ENCODE measurements at regions not wholly inside any gene's neighbourhood (a gene's known extent, or its start where the extent isn't known, plus 50 kb on each side); places are given as distances from the start of the nearest gene placed in this dataset.

GRCh38 chr20:24812373-24812772, 136.7 kb upstream of the CST7 start:
- DNase-seq (ENCODE audit: low spot score): no peak
- no peaks in the 10 kb centered on the region for H3K9me3 Mint-ChIP-seq
- no peaks in the 10 kb centered on the region for H3K36me3 Mint-ChIP-seq (ENCODE audit: low read depth)
- H3K27ac Mint-ChIP-seq: no peak overlapping the region
- no peak overlapping the region for H3K4me3 Mint-ChIP-seq
- H3K27me3 Mint-ChIP-seq (ENCODE audit: low read depth): no peaks in the 10 kb centered on the region
- H3K4me1 Mint-ChIP-seq (ENCODE audit: low read depth): no peaks in the 10 kb centered on the region

GRCh38 chr20:24813080-24813479, 136.0 kb upstream of the CST7 start:
- no peaks in the 10 kb centered on the region for H3K9me3 Mint-ChIP-seq
- no peak for DNase-seq (ENCODE audit: low spot score)
- H3K27me3 Mint-ChIP-seq (ENCODE audit: low read depth): no peaks in the 10 kb centered on the region
- H3K36me3 Mint-ChIP-seq (ENCODE audit: low read depth): no peaks in the 10 kb centered on the region
- H3K27ac Mint-ChIP-seq: no peak overlapping the region
- H3K4me3 Mint-ChIP-seq: no peak overlapping the region
- H3K4me1 Mint-ChIP-seq (ENCODE audit: low read depth): no peaks in the 10 kb centered on the region

DNA sequence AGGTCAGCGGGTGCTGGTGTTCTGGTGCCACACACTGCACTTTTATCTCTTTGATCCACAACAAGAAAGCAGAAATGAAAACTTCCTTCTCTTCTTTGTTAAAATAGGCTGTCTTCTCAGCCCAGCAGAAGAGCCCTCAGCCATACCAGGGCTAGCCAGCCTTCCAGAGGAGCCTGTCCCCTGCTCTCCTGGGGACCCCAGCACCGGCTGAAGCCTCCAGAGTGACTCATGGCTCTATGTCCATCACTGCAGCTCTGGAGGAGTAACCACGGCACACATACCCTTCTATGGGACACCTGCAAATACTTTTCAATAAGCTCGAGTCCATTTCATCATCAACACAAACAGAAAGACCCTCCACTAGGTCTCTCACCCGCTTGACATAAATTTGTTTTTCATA, 135.6 kb upstream of the CST7 start:
- H3K27me3 Mint-ChIP-seq (ENCODE audit: low read depth): no peaks in the 10 kb centered on the region
- H3K4me3 Mint-ChIP-seq: no peak overlapping the region
- H3K27ac Mint-ChIP-seq: no peak overlapping the region
- no peaks in the 10 kb centered on the region for H3K36me3 Mint-ChIP-seq (ENCODE audit: low read depth)
- H3K4me1 Mint-ChIP-seq (ENCODE audit: low read depth): no peaks in the 10 kb centered on the region
- no peaks in the 10 kb centered on the region for H3K9me3 Mint-ChIP-seq
- no peak for DNase-seq (ENCODE audit: low spot score)

DNA sequence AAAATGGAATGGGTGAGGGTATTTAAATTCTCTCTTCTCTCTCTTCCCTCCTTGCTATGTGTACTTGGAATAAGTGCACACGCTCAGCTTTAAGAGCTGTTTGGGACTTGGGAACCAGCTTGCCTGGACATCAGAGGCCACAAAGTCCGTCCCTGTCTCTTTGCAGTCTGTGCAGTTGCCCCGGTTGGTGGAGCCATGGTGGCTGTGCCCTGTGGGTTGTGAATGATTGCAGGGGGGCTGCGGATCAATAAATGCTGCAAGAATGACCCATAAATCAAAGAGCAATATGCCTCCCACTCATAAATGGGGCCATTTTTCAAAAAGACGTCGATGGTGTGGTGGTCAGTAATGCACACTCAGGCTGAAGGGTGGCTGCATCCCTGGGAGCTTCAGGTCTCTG, 135.1 kb upstream of the CST7 start:
- Mint-ChIP-seq H3K4me1 (ENCODE audit: low read depth) (no peaks in the 10 kb centered on the region), H3K9me3 (no peaks in the 10 kb centered on the region), H3K36me3 (ENCODE audit: low read depth) (no peaks in the 10 kb centered on the region), H3K27ac (no peak overlapping the region), H3K4me3 (no peak overlapping the region), H3K27me3 (ENCODE audit: low read depth) (no peaks in the 10 kb centered on the region)
- no peak for DNase-seq (ENCODE audit: low spot score)

GRCh38 chr20:24814556-24815195, 134.4 kb upstream of the CST7 start:
- Mint-ChIP-seq H3K27ac (no peak overlapping the region), H3K4me3 (no peak overlapping the region), H3K27me3 (ENCODE audit: low read depth) (no peaks in the 10 kb centered on the region), H3K4me1 (ENCODE audit: low read depth) (no peaks in the 10 kb centered on the region), H3K36me3 (ENCODE audit: low read depth) (no peaks in the 10 kb centered on the region), H3K9me3 (no peaks in the 10 kb centered on the region)
- no peak for DNase-seq (ENCODE audit: low spot score)

DNA sequence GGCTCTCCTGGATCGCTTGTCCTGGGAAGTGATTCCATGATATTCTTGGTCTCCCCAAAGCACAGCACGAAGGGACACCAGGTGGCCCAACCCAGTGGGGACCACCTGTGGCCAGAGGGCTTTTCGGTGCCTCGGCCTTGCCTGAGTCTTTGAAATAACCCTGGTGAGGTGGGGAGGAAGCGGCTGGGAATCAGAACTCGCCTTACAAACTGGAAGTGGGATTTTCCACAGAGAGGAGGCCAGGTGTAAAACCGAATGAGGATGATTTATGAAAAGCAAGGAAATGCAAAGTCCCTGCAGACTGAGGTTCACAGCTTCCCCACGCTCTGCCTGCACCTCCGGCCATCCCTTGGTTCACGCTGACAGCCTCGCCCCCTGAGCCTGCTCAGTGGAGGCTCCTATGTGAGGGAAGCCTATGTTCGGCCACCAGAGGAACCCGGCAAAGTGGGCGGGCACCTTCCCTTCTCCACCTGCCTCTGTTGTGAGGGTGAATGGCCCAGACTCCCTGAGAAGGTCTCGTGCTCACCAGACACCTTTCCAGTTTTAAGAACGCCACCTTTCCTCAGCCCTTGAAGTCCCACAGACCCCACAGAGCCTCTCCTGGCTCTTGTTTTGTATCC, 133.8 kb upstream of the CST7 start:
- Mint-ChIP-seq H3K36me3 (ENCODE audit: low read depth) (no peaks in the 10 kb centered on the region), H3K4me1 (ENCODE audit: low read depth) (no peaks in the 10 kb centered on the region), H3K27me3 (ENCODE audit: low read depth) (no peaks in the 10 kb centered on the region), H3K4me3 (no peak overlapping the region), H3K27ac (no peak overlapping the region), H3K9me3 (no peaks in the 10 kb centered on the region)
- no peak for DNase-seq (ENCODE audit: low spot score)

DNA sequence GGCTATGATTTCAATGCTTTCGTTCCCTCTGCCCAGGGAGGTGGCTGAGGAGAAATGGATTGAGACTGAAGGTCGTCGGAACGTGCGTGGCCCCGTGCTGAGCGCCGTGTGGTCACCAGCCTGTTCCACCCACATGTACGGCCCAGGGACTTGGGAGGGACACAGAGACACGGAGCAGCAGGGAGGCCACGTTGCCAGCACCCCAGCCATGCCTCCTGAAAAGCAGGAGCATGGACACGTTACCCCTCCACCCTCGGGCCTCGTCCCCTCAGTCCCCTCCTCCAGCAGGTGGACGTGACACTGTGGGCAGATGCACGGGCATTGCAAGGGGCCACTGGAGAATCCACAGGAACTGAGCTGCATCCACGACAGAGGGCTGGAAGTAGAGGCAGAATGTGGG, 133.1 kb upstream of the CST7 start:
- Mint-ChIP-seq H3K4me1 (ENCODE audit: low read depth) (no peaks in the 10 kb centered on the region), H3K36me3 (ENCODE audit: low read depth) (no peaks in the 10 kb centered on the region), H3K4me3 (no peak overlapping the region), H3K9me3 (no peaks in the 10 kb centered on the region), H3K27me3 (ENCODE audit: low read depth) (no peaks in the 10 kb centered on the region), H3K27ac (no peak overlapping the region)
- no peak for DNase-seq (ENCODE audit: low spot score)

DNA sequence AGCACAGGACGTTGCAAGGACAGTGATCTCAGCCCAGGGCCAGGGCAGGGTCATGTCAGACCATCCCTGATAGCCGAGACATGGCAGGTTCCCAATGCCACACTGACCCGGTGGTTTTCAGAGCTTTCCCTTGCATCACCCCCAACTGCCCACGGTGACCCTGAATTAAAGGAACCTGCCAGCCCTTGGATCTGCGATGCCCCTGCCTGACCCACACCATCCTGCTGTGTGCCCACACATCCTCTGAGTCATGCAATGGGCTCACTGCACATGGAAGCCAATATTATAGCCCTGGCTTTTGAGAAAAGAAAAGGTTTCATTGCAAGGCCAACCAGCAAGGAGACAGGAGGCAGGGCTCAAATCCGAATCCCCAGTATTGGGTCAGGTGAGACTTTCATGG, 132.6 kb upstream of the CST7 start:
- Mint-ChIP-seq H3K27ac (no peak overlapping the region), H3K9me3 (no peaks in the 10 kb centered on the region), H3K4me3 (no peak overlapping the region), H3K27me3 (ENCODE audit: low read depth) (no peaks in the 10 kb centered on the region), H3K4me1 (ENCODE audit: low read depth) (no peaks in the 10 kb centered on the region), H3K36me3 (ENCODE audit: low read depth) (no peaks in the 10 kb centered on the region)
- no peak for DNase-seq (ENCODE audit: low spot score)

DNA sequence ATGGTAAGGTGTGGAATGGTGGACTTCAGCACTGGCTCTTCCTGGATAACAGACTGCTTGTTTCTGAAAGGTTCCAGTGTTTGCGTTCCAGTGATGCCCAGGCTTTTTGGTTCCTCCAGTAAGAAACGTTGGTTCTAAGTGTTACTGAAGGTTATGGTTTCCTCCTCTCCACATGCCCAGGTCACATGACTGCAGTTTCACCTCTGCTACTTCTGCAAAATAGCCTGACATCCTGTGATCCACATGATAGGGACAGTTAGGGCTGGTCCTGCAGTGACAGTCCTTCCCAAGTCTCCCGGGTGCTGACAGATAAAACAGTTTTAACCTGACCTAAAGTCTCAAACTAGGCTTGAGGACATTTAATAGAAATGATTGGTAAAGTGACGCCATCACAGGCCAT, 132.2 kb upstream of the CST7 start:
- H3K27ac Mint-ChIP-seq: no peak overlapping the region
- no peak for DNase-seq (ENCODE audit: low spot score)
- no peaks in the 10 kb centered on the region for H3K9me3 Mint-ChIP-seq
- H3K27me3 Mint-ChIP-seq (ENCODE audit: low read depth): no peaks in the 10 kb centered on the region
- no peaks in the 10 kb centered on the region for H3K36me3 Mint-ChIP-seq (ENCODE audit: low read depth)
- no peaks in the 10 kb centered on the region for H3K4me1 Mint-ChIP-seq (ENCODE audit: low read depth)
- no peak overlapping the region for H3K4me3 Mint-ChIP-seq

DNA sequence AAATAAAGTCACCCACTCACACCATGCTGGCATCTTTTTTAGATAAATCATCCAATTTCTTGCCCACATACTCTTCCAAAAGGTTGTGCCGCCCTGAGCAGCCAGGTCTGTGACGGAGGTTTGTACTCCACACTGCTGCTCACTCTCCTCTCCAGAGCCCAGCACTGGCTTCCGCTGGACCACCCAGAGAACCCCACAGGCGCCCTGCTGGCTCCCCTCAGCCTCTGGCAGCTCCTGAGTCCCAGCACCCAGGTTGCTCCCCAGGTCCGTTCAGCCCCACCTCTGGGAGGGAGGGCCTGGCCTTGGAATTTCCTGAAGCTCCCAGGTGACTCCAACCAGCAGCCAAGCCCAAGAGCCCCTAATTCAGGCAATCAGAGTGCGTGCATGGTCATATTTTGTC, 131.7 kb upstream of the CST7 start:
- H3K36me3 Mint-ChIP-seq (ENCODE audit: low read depth): no peaks in the 10 kb centered on the region
- no peaks in the 10 kb centered on the region for H3K9me3 Mint-ChIP-seq
- no peak overlapping the region for H3K27ac Mint-ChIP-seq

GRCh38 chr20:24818056-24818455, 131.0 kb upstream of the CST7 start:
- H3K4me3 Mint-ChIP-seq: no peak overlapping the region
- no peaks in the 10 kb centered on the region for H3K9me3 Mint-ChIP-seq
- no peak overlapping the region for H3K27ac Mint-ChIP-seq
- H3K4me1 Mint-ChIP-seq (ENCODE audit: low read depth): no peaks in the 10 kb centered on the region
- DNase-seq (ENCODE audit: low spot score): no peak
- no peaks in the 10 kb centered on the region for H3K36me3 Mint-ChIP-seq (ENCODE audit: low read depth)
- no peaks in the 10 kb centered on the region for H3K27me3 Mint-ChIP-seq (ENCODE audit: low read depth)

More for the DNA sequence above, 131.7 kb upstream of the CST7 start:
- Mint-ChIP-seq H3K27me3 (ENCODE audit: low read depth) (no peaks in the 10 kb centered on the region), H3K4me1 (ENCODE audit: low read depth) (no peaks in the 10 kb centered on the region), H3K4me3 (no peak overlapping the region)
- DNase-seq (ENCODE audit: low spot score): no peak

GRCh38 chr20:24819331-24819965, 129.6 kb upstream of the CST7 start:
- H3K27ac Mint-ChIP-seq: no peak overlapping the region
- H3K36me3 Mint-ChIP-seq (ENCODE audit: low read depth): no peaks in the 10 kb centered on the region
- H3K9me3 Mint-ChIP-seq: no peaks in the 10 kb centered on the region
- H3K4me3 Mint-ChIP-seq: no peak overlapping the region
- H3K4me1 Mint-ChIP-seq (ENCODE audit: low read depth): no peaks in the 10 kb centered on the region
- no peaks in the 10 kb centered on the region for H3K27me3 Mint-ChIP-seq (ENCODE audit: low read depth)
- no peak for DNase-seq (ENCODE audit: low spot score)

DNA sequence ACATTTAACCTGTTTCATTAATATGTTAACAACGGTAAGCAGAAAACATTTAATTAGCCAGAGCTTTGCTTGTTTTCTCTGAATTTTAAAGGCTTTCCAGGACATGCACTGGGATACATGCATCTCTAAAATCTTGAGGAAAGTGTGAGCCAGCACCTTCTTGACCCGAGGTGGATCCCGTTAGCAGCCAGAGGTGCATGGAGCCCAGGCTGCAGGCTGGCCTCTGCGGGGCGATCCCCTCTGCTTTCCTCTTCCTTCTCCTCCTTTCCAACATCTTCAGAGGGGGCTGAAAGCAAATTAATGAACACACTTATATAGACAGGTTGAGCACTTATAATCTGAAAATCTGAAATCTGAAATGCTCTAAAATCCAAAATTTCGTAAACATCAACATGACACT, 128.7 kb upstream of the CST7 start:
- Mint-ChIP-seq H3K4me1 (ENCODE audit: low read depth) (no peaks in the 10 kb centered on the region), H3K27me3 (ENCODE audit: low read depth) (no peaks in the 10 kb centered on the region)

GRCh38 chr20:24821391-24821790, 127.7 kb upstream of the CST7 start:
- H3K27me3 Mint-ChIP-seq (ENCODE audit: low read depth): no peaks in the 10 kb centered on the region
- H3K4me1 Mint-ChIP-seq (ENCODE audit: low read depth): no peaks in the 10 kb centered on the region
- H3K27ac Mint-ChIP-seq: no peak overlapping the region
- no peaks in the 10 kb centered on the region for H3K9me3 Mint-ChIP-seq
- H3K36me3 Mint-ChIP-seq (ENCODE audit: low read depth): no peaks in the 10 kb centered on the region
- DNase-seq (ENCODE audit: low spot score): no peak
- H3K4me3 Mint-ChIP-seq: no peak overlapping the region

More for the DNA sequence above, 128.7 kb upstream of the CST7 start:
- no peaks in the 10 kb centered on the region for H3K9me3 Mint-ChIP-seq
- H3K4me3 Mint-ChIP-seq: no peak overlapping the region
- no peaks in the 10 kb centered on the region for H3K36me3 Mint-ChIP-seq (ENCODE audit: low read depth)
- DNase-seq (ENCODE audit: low spot score): no peak
- no peak overlapping the region for H3K27ac Mint-ChIP-seq
